Body of pancreas (tissue), 4 donors: ENCODE measurements at regions not wholly inside any gene's neighbourhood (a gene's known extent, or its start where the extent isn't known, plus 50 kb on each side); places are given as distances from the start of the nearest gene placed in this dataset.

Source experiments
- CTCF ChIP-seq, 7 experiments: fragments of 450-650 bp in 4 of 7; fragments of 200-600 bp in 3 of 7; sonication (generic) in 3 of 7; IDR thresholded peaks; one replicate each; pipeline ENCODE4 v1.5.1; 2016 to 2019; ENCODE audit warnings: antibody characterized with exemption in 7 of 7
- POLR2A ChIP-seq, 3 donors: fragments of 450-650 bp; IDR thresholded peaks; one replicate each; pipeline ENCODE4 v1.6.1; 2016; ENCODE audit warnings: antibody characterized with exemption in 3 of 3, mild to moderate bottlenecking in 2 of 3

DNA sequence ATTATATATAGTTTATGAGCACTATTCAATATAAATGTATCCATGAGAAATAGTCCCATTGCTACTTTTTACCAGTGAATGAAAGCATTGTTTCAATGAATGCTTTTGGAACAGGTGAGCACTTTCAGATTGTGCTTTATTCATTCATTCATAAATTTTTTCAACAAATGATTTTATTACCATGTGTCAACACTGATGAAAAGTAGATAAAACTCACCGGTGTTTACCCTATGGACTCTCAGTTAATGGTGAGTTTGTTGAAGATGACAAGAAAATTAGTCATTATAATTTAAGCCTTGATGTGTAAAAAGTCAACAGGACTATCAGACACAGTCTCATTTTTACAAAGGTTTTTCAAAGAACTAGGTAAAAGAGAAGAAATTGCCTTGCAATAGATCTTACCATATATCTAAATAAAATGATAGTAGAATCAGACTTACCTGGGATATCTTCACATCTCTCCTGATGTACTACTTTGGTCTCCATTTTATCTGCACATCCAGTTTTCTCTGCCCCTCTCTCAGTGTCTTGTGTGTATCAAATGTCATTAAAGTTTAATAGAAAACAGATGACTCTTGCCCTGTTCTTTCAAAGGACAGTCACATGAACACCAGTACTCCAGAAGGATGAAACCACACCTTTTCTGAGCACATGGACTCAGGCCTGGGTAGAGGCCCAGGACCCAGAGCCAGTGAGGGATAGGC is 325.3 kb upstream of the RND3 start:
- TF ChIP-seq CTCF (IDR thresholded peaks at IDR 0.05) (no peak), POLR2A (IDR thresholded peaks at IDR 0.05) (no peak)
